ENCODE measurements at regions not wholly inside any gene's neighbourhood (a gene's known extent, or its start where the extent isn't known, plus 50 kb on each side); places are given as distances from the start of the nearest gene placed in this dataset.

- Histone ChIP-seq H3K9ac (ENCODE audit: low read depth in 1 of 2, low read length in 2 of 2) (no peak overlapping the region), H3K4me1 (ENCODE audit: control insufficient read depth in 2 of 2, insufficient read depth in 2 of 2, low read length in 2 of 2) (no peaks in the 10 kb centered on the region), H3K9me3 (ENCODE audit: control insufficient read depth in 2 of 2, low read length in 2 of 2) (no peaks in the 10 kb centered on the region), H3K36me3 (ENCODE audit: control insufficient read depth in 2 of 2, insufficient read depth in 2 of 2, low read length in 2 of 2) (no peaks in the 10 kb centered on the region), H3K4me3 (ENCODE audit: low read length in 2 of 2) (no peak overlapping the region), H3K27ac (ENCODE audit: low read depth in 2 of 2, low read length in 2 of 2) (no peak overlapping the region), H3K27me3 (ENCODE audit: control insufficient read depth in 2 of 2, insufficient read depth in 2 of 2, low read length in 2 of 2) (no peaks in the 10 kb centered on the region)
Measured at GRCh38 chr2:6640621-6641015, 225.1 kb downstream of the CMPK2 start.

GRCh38 chr2:6641956-6642355 lies 223.8 kb downstream of the CMPK2 start:
- H3K9me3 ChIP-seq (ENCODE audit: control insufficient read depth in 2 of 2, low read length in 2 of 2) = no peaks in the 10 kb centered on the region

DNA sequence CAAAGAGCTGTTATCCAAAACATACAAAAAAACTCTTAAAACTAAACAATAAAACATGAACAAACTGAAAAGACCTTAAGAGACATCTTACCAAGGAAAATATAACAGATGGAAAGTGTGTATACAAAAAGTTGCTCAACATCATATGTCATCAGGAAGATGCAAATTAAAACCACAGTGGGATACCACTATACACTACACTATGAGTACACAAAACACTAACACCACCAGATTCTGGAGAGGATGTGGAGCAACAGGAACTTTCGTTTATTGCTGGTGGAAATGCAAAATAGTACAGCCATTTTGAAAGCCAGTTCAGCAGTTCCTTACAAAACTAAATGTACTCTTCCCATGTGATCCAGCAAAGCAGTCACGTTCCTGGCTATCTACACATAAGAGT lies 221.4 kb downstream of the CMPK2 start:
- H3K36me3 ChIP-seq (ENCODE audit: control insufficient read depth in 2 of 2, insufficient read depth in 2 of 2, low read length in 2 of 2) = no peaks in the 10 kb centered on the region
- no peaks in the 10 kb centered on the region for H3K4me1 ChIP-seq (ENCODE audit: control insufficient read depth in 2 of 2, insufficient read depth in 2 of 2, low read length in 2 of 2)
- H3K27me3 ChIP-seq (ENCODE audit: control insufficient read depth in 2 of 2, insufficient read depth in 2 of 2, low read length in 2 of 2) = no peaks in the 10 kb centered on the region
- H3K9ac ChIP-seq (ENCODE audit: low read depth in 1 of 2, low read length in 2 of 2) = no peak overlapping the region
- no peak overlapping the region for H3K4me3 ChIP-seq (ENCODE audit: low read length in 2 of 2)
- H3K27ac ChIP-seq (ENCODE audit: low read depth in 2 of 2, low read length in 2 of 2) = no peak overlapping the region
- H3K9me3 ChIP-seq (ENCODE audit: control insufficient read depth in 2 of 2, low read length in 2 of 2) = peaks cover 0 to 3% of the 10 kb centered on the region in 2 donors

More at GRCh38 chr2:6641956-6642355, 223.8 kb downstream of the CMPK2 start:
- H3K9ac ChIP-seq (ENCODE audit: low read depth in 1 of 2, low read length in 2 of 2) = no peak overlapping the region
- H3K27ac ChIP-seq (ENCODE audit: low read depth in 2 of 2, low read length in 2 of 2) = no peak overlapping the region
- no peaks in the 10 kb centered on the region for H3K27me3 ChIP-seq (ENCODE audit: control insufficient read depth in 2 of 2, insufficient read depth in 2 of 2, low read length in 2 of 2)
- no peaks in the 10 kb centered on the region for H3K4me1 ChIP-seq (ENCODE audit: control insufficient read depth in 2 of 2, insufficient read depth in 2 of 2, low read length in 2 of 2)
- no peak overlapping the region for H3K4me3 ChIP-seq (ENCODE audit: low read length in 2 of 2)
- no peaks in the 10 kb centered on the region for H3K36me3 ChIP-seq (ENCODE audit: control insufficient read depth in 2 of 2, insufficient read depth in 2 of 2, low read length in 2 of 2)

DNA sequence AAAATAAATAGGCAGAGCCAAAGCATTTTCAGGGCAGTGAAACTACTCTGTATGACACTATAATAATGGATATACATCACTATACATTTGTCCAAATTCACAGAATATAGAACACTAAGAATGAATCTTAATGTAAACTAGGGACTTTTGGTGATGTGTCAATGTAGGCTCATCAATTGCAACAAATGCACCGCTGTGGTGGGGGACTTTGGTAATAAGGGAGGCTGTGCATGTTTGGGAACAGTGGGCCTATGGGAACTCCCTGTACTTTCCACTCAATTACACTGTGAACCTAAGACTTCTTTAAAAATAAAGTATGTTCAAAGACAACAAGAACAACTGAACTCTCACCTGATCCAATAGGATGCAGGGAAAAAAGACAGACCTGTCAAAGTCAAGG lies 220.7 kb downstream of the CMPK2 start:
- Histone ChIP-seq H3K27me3 (ENCODE audit: control insufficient read depth in 2 of 2, insufficient read depth in 2 of 2, low read length in 2 of 2) (no peaks in the 10 kb centered on the region), H3K9me3 (ENCODE audit: control insufficient read depth in 2 of 2, low read length in 2 of 2) (peaks cover 0 to 3% of the 10 kb centered on the region in 2 donors), H3K27ac (ENCODE audit: low read depth in 2 of 2, low read length in 2 of 2) (no peak overlapping the region), H3K9ac (ENCODE audit: low read depth in 1 of 2, low read length in 2 of 2) (no peak overlapping the region), H3K4me1 (ENCODE audit: control insufficient read depth in 2 of 2, insufficient read depth in 2 of 2, low read length in 2 of 2) (no peaks in the 10 kb centered on the region), H3K4me3 (ENCODE audit: low read length in 2 of 2) (no peak overlapping the region), H3K36me3 (ENCODE audit: control insufficient read depth in 2 of 2, insufficient read depth in 2 of 2, low read length in 2 of 2) (no peaks in the 10 kb centered on the region)

- H3K27ac ChIP-seq (ENCODE audit: low read depth in 2 of 2, low read length in 2 of 2) = no peak overlapping the region
- no peaks in the 10 kb centered on the region for H3K4me1 ChIP-seq (ENCODE audit: control insufficient read depth in 2 of 2, insufficient read depth in 2 of 2, low read length in 2 of 2)
- no peaks in the 10 kb centered on the region for H3K36me3 ChIP-seq (ENCODE audit: control insufficient read depth in 2 of 2, insufficient read depth in 2 of 2, low read length in 2 of 2)
- no peak overlapping the region for H3K9ac ChIP-seq (ENCODE audit: low read depth in 1 of 2, low read length in 2 of 2)
- peaks cover 0 to 3% of the 10 kb centered on the region in 2 donors for H3K9me3 ChIP-seq (ENCODE audit: control insufficient read depth in 2 of 2, low read length in 2 of 2)
- no peak overlapping the region for H3K4me3 ChIP-seq (ENCODE audit: low read length in 2 of 2)
- no peaks in the 10 kb centered on the region for H3K27me3 ChIP-seq (ENCODE audit: control insufficient read depth in 2 of 2, insufficient read depth in 2 of 2, low read length in 2 of 2)
Measured at GRCh38 chr2:6645672-6646071, 220.0 kb downstream of the CMPK2 start.

DNA sequence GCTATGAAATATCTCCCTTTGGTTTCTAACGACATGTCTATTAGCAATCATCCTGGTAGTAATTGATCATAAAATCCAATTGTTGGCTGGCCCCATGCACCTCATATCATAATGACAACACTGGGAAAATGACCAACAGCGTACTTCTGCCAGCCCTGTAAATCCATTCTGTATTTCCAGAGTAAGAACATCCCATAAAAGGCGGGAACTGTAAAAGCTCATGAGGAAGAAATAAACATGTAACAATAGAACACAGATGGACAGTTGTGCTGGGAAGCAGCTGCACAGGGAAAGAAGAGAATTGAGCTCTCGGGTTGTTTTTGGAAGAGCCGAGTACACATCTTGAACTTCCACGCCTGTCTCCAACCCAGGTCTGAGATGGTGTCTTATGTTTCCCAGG lies 218.7 kb downstream of the CMPK2 start:
- Histone ChIP-seq H3K27me3 (ENCODE audit: control insufficient read depth in 2 of 2, insufficient read depth in 2 of 2, low read length in 2 of 2) (no peaks in the 10 kb centered on the region), H3K4me3 (ENCODE audit: low read length in 2 of 2) (no peak overlapping the region), H3K4me1 (ENCODE audit: control insufficient read depth in 2 of 2, insufficient read depth in 2 of 2, low read length in 2 of 2) (no peaks in the 10 kb centered on the region), H3K27ac (ENCODE audit: low read depth in 2 of 2, low read length in 2 of 2) (no peak overlapping the region), H3K9me3 (ENCODE audit: control insufficient read depth in 2 of 2, low read length in 2 of 2) (peaks cover 0 to 3% of the 10 kb centered on the region in 2 donors), H3K9ac (ENCODE audit: low read depth in 1 of 2, low read length in 2 of 2) (no peak overlapping the region), H3K36me3 (ENCODE audit: control insufficient read depth in 2 of 2, insufficient read depth in 2 of 2, low read length in 2 of 2) (no peaks in the 10 kb centered on the region)

DNA sequence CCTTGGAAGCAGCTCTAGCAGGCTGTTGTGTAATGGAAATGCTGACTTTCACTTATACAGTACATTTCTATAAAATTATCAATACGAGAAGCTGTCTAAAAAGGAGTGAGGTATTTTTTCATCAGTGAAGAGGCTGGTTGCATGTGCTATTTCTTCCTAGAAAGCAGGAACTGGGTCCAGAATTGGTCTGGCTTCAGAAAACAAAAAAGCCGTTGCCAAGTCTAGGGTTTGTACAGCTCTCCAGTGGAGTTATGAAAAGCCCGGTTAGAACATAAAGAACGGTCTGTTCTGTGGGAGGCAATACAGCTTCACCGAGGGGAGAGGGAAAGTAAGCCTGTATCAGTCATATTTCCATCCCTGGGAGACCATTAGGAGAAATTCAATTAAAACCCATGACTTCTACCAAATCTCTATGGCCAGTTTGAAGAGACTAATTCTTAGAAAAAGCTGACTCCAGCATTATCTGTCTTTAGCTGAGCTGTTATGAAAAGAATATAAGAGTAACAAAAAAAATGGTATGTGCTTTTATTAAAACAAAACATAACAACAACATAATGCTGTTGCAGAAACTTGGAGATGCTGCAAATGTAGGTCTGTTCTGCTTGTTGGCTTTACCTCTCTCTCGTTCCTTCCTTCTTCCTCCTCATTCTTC lies 217.0 kb downstream of the CMPK2 start:
- H3K9me3 ChIP-seq (ENCODE audit: control insufficient read depth in 2 of 2, low read length in 2 of 2) = peaks cover 0 to 3% of the 10 kb centered on the region in 2 donors
- no peaks in the 10 kb centered on the region for H3K27me3 ChIP-seq (ENCODE audit: control insufficient read depth in 2 of 2, insufficient read depth in 2 of 2, low read length in 2 of 2)
- no peaks in the 10 kb centered on the region for H3K36me3 ChIP-seq (ENCODE audit: control insufficient read depth in 2 of 2, insufficient read depth in 2 of 2, low read length in 2 of 2)
- H3K4me1 ChIP-seq (ENCODE audit: control insufficient read depth in 2 of 2, insufficient read depth in 2 of 2, low read length in 2 of 2) = no peaks in the 10 kb centered on the region
- no peak overlapping the region for H3K4me3 ChIP-seq (ENCODE audit: low read length in 2 of 2)
- H3K27ac ChIP-seq (ENCODE audit: low read depth in 2 of 2, low read length in 2 of 2) = no peak overlapping the region
- no peak overlapping the region for H3K9ac ChIP-seq (ENCODE audit: low read depth in 1 of 2, low read length in 2 of 2)

DNA sequence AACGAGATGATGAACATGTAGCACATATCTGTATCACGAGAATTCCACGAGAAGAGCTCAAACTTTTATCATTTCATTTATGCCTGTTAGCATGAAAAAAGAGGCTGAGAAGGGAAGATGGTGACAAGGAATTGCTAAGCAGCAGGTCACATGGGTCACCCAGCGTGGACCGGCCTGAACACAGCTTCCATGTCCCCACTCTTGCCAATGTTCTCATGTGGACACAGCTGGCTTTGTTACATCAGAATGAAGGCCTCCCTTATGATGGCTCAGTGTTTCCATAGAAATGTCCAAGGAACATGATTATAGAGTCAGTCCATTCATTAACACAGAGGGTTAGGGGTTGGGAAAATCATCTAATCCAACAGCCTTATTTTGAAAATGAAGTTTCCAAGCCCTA lies 215.4 kb downstream of the CMPK2 start:
- H3K27me3 ChIP-seq (ENCODE audit: control insufficient read depth in 2 of 2, insufficient read depth in 2 of 2, low read length in 2 of 2) = no peaks in the 10 kb centered on the region
- no peaks in the 10 kb centered on the region for H3K4me1 ChIP-seq (ENCODE audit: control insufficient read depth in 2 of 2, insufficient read depth in 2 of 2, low read length in 2 of 2)
- no peak overlapping the region for H3K9ac ChIP-seq (ENCODE audit: low read depth in 1 of 2, low read length in 2 of 2)
- no peak overlapping the region for H3K27ac ChIP-seq (ENCODE audit: low read depth in 2 of 2, low read length in 2 of 2)
- no peaks in the 10 kb centered on the region for H3K36me3 ChIP-seq (ENCODE audit: control insufficient read depth in 2 of 2, insufficient read depth in 2 of 2, low read length in 2 of 2)
- no peak overlapping the region for H3K4me3 ChIP-seq (ENCODE audit: low read length in 2 of 2)
- H3K9me3 ChIP-seq (ENCODE audit: control insufficient read depth in 2 of 2, low read length in 2 of 2) = peaks cover 0 to 3% of the 10 kb centered on the region in 2 donors

DNA sequence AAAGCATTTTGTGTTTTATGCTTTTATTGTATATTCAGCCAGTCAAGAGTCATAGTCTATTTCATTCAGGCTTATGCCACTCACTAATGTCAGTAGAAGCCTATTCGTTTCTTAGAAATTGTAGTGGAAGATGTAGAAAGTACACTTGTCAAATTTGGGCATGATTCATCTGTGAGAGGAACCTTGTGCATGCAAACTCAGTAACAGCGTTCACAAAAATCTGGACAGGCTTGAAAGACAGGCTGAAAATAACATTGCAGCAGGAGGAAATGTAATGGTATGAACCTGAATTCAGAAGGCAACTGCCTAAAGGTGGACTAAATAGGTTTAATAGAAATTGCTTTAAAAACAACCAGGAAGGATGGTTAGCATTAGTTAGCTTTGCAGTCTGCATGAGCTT lies 213.5 kb downstream of the CMPK2 start:
- H3K27ac ChIP-seq (ENCODE audit: low read depth in 2 of 2, low read length in 2 of 2) = no peak overlapping the region
- H3K27me3 ChIP-seq (ENCODE audit: control insufficient read depth in 2 of 2, insufficient read depth in 2 of 2, low read length in 2 of 2) = no peaks in the 10 kb centered on the region
- no peak overlapping the region for H3K4me3 ChIP-seq (ENCODE audit: low read length in 2 of 2)
- no peak overlapping the region for H3K9ac ChIP-seq (ENCODE audit: low read depth in 1 of 2, low read length in 2 of 2)
- peaks cover 0 to 3% of the 10 kb centered on the region in 2 donors for H3K9me3 ChIP-seq (ENCODE audit: control insufficient read depth in 2 of 2, low read length in 2 of 2)
- no peaks in the 10 kb centered on the region for H3K4me1 ChIP-seq (ENCODE audit: control insufficient read depth in 2 of 2, insufficient read depth in 2 of 2, low read length in 2 of 2)
- no peaks in the 10 kb centered on the region for H3K36me3 ChIP-seq (ENCODE audit: control insufficient read depth in 2 of 2, insufficient read depth in 2 of 2, low read length in 2 of 2)

DNA sequence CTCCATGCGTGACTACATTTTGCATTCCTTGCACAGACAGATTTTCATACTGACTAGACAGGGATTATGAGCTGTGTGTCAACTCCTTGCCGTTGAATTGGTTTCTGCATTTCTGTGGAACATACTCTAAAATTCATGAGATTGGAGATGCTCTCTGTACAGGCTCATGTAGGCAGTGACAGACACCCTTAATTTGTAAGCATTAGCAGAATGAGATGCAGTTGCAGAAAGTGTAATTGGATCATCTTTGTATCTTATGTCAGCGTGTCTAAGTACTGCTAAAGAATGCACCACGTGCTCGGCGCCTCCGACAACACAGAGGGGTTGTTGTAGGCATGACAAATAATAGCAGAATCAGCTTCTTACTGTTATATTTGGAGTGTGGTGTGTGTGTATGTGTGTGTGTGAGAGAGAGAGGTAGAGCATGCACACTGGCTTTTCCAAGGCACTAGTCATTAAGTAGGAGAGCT lies 212.4 kb downstream of the CMPK2 start:
- Histone ChIP-seq H3K9ac (ENCODE audit: low read depth in 1 of 2, low read length in 2 of 2) (no peak overlapping the region), H3K4me3 (ENCODE audit: low read length in 2 of 2) (no peak overlapping the region), H3K9me3 (ENCODE audit: control insufficient read depth in 2 of 2, low read length in 2 of 2) (no peaks in the 10 kb centered on the region), H3K27me3 (ENCODE audit: control insufficient read depth in 2 of 2, insufficient read depth in 2 of 2, low read length in 2 of 2) (no peaks in the 10 kb centered on the region), H3K4me1 (ENCODE audit: control insufficient read depth in 2 of 2, insufficient read depth in 2 of 2, low read length in 2 of 2) (no peaks in the 10 kb centered on the region), H3K27ac (ENCODE audit: low read depth in 2 of 2, low read length in 2 of 2) (no peak overlapping the region), H3K36me3 (ENCODE audit: control insufficient read depth in 2 of 2, insufficient read depth in 2 of 2, low read length in 2 of 2) (no peaks in the 10 kb centered on the region)
